ENCODE measurements at regions not wholly inside any gene's neighbourhood (a gene's known extent, or its start where the extent isn't known, plus 50 kb on each side); places are given as distances from the start of the nearest gene placed in this dataset.

DNA sequence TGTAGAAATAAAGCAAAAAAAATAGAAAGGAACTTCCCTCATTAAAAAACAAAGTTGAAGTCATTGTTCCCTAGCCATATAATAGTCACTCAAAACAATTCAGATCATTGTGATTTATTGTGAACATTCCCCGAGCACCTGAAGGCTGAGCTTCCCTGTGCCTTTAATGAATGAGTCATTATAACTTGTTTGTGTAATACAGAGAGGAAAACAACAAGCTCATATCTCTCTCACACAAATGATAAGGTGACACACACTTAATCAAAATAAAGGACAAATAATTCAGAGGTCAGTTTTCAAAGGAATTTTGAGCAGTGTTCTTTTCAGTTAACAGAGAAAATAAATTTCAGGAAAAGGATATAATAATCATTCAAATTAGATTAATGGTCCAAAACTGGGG, 326.2 kb downstream of the DUSP10 start:
- H3K9ac ChIP-seq: no peak overlapping the region
- H3K27ac ChIP-seq: no peak overlapping the region
- no peaks in the 10 kb centered on the region for H3K9me3 ChIP-seq

DNA sequence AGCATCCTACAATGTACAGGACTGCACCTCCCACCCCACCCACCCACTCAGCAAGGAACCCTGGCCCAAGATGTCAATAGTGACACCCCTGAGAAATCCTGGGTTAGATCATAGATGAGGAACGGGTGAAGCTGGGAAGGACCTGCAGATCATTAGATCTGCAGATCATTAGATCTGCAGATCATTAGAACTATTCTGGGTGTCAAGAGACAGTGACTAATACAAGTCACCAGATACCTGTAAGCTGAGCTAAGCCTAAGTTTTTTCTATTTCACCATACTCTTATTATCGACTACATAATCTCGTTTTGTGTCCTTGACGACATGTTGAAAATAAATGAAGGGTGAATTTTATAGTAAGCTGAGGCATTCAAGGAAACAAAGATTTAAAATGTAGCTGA, 325.7 kb downstream of the DUSP10 start:
- TF ChIP-seq Cebpa-rat (IDR thresholded peaks at IDR 0.05): no peak
- Histone ChIP-seq H3K4me3 (no peak overlapping the region), H3K4me1 (no peaks in the 10 kb centered on the region), H4K20me1 (no peaks in the 10 kb centered on the region), H3K4me2 (no peak overlapping the region), H3K9ac (no peak overlapping the region), H3K36me3 (no peaks in the 10 kb centered on the region), H3K9me3 (no peaks in the 10 kb centered on the region), H3K27me3 (no peaks in the 10 kb centered on the region), H3K27ac (no peak overlapping the region)

More for the DNA sequence above, 326.2 kb downstream of the DUSP10 start:
- no peak for TF ChIP-seq Cebpa-rat (IDR thresholded peaks at IDR 0.05)
- H3K27me3 ChIP-seq: no peaks in the 10 kb centered on the region
- H3K36me3 ChIP-seq: no peaks in the 10 kb centered on the region
- no peaks in the 10 kb centered on the region for H4K20me1 ChIP-seq
- H3K4me3 ChIP-seq: no peak overlapping the region
- H3K4me2 ChIP-seq: no peak overlapping the region
- H3K4me1 ChIP-seq: no peaks in the 10 kb centered on the region

DNA sequence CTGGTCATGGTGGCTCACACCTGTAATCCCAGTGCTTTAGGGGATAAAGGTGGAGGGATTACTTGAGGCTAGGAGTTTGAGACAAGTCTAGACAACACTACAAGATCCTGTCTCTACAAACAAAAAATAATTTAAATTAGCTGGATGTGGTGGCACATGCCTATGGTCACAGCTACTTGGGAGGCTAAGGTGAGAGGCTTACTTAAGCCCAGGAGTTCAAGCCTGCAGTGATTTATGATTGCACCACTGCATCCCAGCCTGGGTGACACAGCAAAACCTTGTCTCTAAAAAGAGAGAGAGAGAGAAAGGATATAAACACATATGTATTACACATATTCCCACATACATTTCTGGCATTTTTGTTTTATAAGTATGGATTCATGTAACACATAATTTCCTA, 325.2 kb downstream of the DUSP10 start:
- H4K20me1 ChIP-seq: no peaks in the 10 kb centered on the region
- no peak overlapping the region for H3K27ac ChIP-seq
- H3K36me3 ChIP-seq: no peaks in the 10 kb centered on the region
- no peak for TF ChIP-seq Cebpa-rat (IDR thresholded peaks at IDR 0.05)
- no peaks in the 10 kb centered on the region for H3K9me3 ChIP-seq
- H3K9ac ChIP-seq: no peak overlapping the region
- no peaks in the 10 kb centered on the region for H3K4me1 ChIP-seq
- no peak overlapping the region for H3K4me3 ChIP-seq
- no peaks in the 10 kb centered on the region for H3K27me3 ChIP-seq
- H3K4me2 ChIP-seq: no peak overlapping the region

DNA sequence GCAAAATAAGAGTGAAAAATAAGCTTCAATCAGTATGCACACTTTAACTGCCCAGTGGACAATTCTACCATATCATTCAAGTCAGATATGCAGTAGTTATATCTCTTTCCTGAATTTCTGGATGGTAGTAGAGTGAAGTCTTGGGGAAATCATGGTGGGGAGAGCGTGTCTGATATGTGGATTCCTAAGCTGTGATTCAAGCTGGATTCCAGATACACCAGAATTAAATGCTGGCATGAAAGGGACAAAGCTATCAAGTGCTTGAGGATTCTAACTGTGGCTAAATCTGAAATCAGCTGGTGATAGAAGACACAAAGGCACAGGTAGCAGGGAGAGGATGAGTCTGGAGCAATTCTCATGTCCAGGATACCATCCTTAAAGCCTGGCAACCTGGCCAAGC, 323.5 kb downstream of the DUSP10 start:
- Histone ChIP-seq H3K4me1 (no peaks in the 10 kb centered on the region), H3K27ac (no peak overlapping the region), H4K20me1 (no peaks in the 10 kb centered on the region), H3K27me3 (no peaks in the 10 kb centered on the region), H3K4me3 (no peak overlapping the region), H3K36me3 (no peaks in the 10 kb centered on the region), H3K9me3 (no peaks in the 10 kb centered on the region), H3K9ac (no peak overlapping the region), H3K4me2 (no peak overlapping the region)
- TF ChIP-seq Cebpa-rat (IDR thresholded peaks at IDR 0.05): no peak

DNA sequence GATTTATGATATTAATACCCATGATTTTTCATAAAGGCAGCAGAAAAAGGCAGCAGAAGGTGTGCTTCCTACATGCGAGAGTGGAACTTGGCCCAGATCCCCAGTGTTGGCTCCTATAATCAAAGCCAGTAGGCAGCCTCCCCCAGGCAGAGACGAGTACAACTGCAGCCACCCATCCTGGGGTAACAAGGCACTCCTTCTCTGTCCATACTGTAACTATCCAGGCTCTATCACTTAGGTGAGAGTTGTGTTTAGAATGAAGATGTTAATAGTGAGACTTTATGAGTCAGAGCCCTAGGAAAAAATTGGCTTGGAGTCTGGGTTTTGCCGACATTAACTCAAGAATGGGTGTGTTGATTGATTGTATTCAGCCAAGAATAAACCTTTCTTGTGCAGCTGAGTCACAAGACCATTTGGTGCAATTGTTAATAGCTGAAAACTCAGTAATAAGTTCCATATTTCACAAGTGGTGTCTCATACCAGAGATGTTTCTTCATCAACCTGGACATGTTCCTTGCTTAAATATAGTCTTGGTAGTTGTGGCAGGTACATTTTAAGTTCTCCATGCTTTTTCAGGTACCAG, 322.3 kb downstream of the DUSP10 start:
- H3K9me3 ChIP-seq: no peaks in the 10 kb centered on the region
- TF ChIP-seq Cebpa-rat (IDR thresholded peaks at IDR 0.05): no peak
- H3K36me3 ChIP-seq: no peaks in the 10 kb centered on the region
- H3K4me1 ChIP-seq: no peaks in the 10 kb centered on the region
- no peak overlapping the region for H3K4me3 ChIP-seq
- H3K4me2 ChIP-seq: no peak overlapping the region
- H3K9ac ChIP-seq: no peak overlapping the region
- no peak overlapping the region for H3K27ac ChIP-seq
- H4K20me1 ChIP-seq: no peaks in the 10 kb centered on the region
- H3K27me3 ChIP-seq: no peaks in the 10 kb centered on the region

DNA sequence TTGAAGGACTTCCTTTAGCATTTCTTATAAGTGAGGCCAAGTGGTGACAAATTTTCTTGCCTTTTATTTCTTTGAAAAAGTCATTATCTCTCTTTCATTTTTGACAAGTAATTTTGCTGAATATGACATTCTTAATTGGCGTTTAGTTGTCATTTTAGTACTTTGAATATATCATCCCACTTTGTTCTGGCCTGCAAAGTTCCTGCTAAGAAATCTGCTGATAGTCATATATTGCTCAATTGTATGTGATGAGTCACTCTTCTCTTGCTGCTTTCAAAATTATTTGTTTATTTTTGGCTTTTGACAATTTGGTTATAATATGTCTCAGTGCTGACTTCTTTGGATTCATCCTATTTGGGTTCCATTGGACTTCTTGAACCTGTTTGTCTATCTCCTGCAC, 312.6 kb downstream of the DUSP10 start:
- no peak for TF ChIP-seq Cebpa-rat (IDR thresholded peaks at IDR 0.05)
- no peak overlapping the region for H3K4me2 ChIP-seq

DNA sequence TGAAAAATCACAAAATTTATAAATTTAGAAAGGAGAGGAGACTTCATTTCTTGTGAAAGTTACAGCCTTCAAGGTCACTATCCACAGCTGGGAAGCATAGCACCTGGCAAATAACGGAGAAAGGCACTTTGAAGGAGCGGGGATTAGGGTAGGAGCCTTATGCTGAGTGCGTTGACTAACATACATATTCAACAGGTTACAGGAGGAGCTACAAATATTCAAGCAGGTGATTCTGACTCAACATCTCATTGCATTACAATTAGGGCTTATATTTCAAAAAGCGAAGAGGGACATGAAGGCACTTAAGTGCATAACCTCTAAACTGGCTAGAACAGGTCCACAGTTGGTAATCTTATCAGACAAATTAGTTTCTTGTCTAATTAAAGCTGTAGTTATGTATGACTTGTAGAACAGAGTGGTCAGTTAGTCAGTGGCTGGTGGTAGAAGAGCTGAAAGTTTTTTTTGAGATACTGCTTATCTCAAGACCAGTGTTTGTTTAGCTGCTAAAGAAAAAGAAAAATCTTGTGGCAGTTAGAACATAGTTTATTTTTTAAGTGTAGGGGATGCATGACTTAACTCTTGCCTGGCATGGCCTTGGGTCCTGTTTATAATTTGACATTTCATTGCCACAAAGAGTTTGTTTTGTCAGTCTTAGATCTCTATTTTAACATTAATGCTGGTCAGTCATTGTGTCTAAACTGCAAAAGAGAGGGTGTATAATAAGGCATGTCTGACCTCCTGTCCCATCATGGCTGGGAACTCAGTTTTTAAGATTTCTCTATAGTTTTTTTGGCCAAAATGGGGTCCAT, 311.5 kb downstream of the DUSP10 start:
- no peak overlapping the region for H3K4me3 ChIP-seq
- H3K27ac ChIP-seq: no peak overlapping the region
- H3K4me1 ChIP-seq: no peaks in the 10 kb centered on the region
- H3K36me3 ChIP-seq: no peaks in the 10 kb centered on the region
- TF ChIP-seq Cebpa-rat (IDR thresholded peaks at IDR 0.05): no peak
- no peak overlapping the region for H3K9ac ChIP-seq
- H3K4me2 ChIP-seq: no peak overlapping the region
- no peaks in the 10 kb centered on the region for H4K20me1 ChIP-seq
- peaks cover 16% of the 10 kb centered on the region for H3K9me3 ChIP-seq
- H3K27me3 ChIP-seq: no peaks in the 10 kb centered on the region

More for the DNA sequence above, 312.6 kb downstream of the DUSP10 start:
- no peaks in the 10 kb centered on the region for H3K27me3 ChIP-seq
- H3K36me3 ChIP-seq: no peaks in the 10 kb centered on the region
- H3K9ac ChIP-seq: no peak overlapping the region
- peaks cover 17% of the 10 kb centered on the region for H3K9me3 ChIP-seq
- no peaks in the 10 kb centered on the region for H4K20me1 ChIP-seq
- H3K27ac ChIP-seq: no peak overlapping the region
- H3K4me1 ChIP-seq: no peaks in the 10 kb centered on the region
- H3K4me3 ChIP-seq: no peak overlapping the region

DNA sequence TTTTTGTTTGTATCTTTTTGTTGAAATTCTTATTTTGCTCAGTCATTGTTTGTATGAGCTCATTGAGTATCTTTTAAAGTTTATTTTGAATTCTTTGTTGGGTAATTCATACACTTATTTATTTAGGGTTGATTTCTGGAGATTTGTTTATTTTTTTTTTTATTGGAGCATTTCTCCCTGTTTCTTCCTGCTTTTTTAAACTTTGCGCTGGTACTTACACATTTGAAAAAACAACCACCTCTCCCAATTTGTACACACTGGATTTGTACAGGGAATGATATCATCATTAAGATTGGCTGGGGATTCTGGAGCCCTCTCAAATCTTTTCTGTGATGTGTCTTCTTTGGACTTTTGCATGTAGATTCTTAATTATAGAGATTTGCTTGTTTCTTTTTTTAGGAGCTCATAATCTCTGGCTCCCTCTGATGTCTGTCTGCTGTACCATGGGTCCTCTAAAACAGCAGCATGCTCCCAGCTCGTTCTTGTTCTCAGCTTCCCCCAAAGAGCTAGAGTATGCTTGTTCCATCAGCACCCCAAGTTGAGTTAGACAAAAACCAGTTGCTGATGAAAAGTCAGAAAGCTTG, 310.7 kb downstream of the DUSP10 start:
- Histone ChIP-seq H3K9me3 (peaks cover 8% of the 10 kb centered on the region), H3K4me1 (no peaks in the 10 kb centered on the region), H4K20me1 (no peaks in the 10 kb centered on the region), H3K27ac (no peak overlapping the region), H3K36me3 (no peaks in the 10 kb centered on the region), H3K27me3 (no peaks in the 10 kb centered on the region), H3K4me2 (no peak overlapping the region), H3K9ac (no peak overlapping the region), H3K4me3 (no peak overlapping the region)
- no peak for TF ChIP-seq Cebpa-rat (IDR thresholded peaks at IDR 0.05)

DNA sequence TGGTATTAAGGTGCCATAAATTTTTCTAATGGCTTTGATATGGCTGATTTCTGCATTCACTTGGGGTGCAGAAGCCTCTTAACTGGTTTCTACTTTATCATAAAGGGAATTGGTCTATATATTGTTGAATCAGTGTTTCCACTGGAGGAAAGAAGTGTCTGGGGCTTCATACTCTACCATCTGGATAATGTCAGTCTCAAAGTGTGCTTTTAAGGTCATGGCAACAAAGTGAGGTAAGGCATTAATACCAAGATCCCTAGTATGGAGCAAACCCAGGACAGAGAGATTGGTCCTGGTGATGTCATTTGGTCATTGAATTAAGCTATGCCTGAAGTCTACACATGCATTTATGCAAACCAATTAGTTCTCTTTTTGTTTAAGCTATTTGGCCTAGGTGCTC, 309.9 kb downstream of the DUSP10 start:
- Histone ChIP-seq H3K4me3 (no peak overlapping the region), H3K36me3 (no peaks in the 10 kb centered on the region), H4K20me1 (no peaks in the 10 kb centered on the region), H3K27ac (no peak overlapping the region), H3K9me3 (peaks cover 2% of the 10 kb centered on the region), H3K4me2 (no peak overlapping the region), H3K27me3 (no peaks in the 10 kb centered on the region), H3K9ac (no peak overlapping the region), H3K4me1 (no peaks in the 10 kb centered on the region)
- TF ChIP-seq Cebpa-rat (IDR thresholded peaks at IDR 0.05): no peak

DNA sequence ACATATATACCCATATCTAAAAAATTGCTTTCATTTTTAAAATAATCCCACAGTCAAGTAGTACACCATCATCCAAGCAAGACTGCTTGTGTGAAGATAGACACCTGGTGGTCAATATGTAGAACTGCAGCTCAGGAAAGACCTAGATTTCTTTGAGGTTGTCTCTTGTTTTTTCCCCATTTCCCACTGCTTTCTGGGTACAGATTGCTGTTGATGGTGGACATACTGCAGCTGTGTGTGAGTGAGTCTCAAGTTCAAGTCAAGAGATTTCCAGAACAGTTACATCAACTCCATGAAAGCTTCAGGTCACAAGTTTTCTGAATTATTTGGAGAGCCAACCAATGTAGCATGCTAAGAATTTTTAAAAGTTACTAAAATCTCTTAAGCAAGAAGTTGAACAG, 306.4 kb downstream of the DUSP10 start:
- Histone ChIP-seq H3K27me3 (no peaks in the 10 kb centered on the region), H3K9me3 (no peaks in the 10 kb centered on the region), H3K27ac (no peak overlapping the region), H3K36me3 (no peaks in the 10 kb centered on the region), H3K9ac (no peak overlapping the region), H3K4me2 (no peak overlapping the region), H3K4me1 (no peaks in the 10 kb centered on the region), H3K4me3 (no peak overlapping the region), H4K20me1 (no peaks in the 10 kb centered on the region)
- no peak for TF ChIP-seq Cebpa-rat (IDR thresholded peaks at IDR 0.05)

Measured in BLaER1 (cell line).